ENCODE measurements at regions not wholly inside any gene's neighbourhood (a gene's known extent, or its start where the extent isn't known, plus 50 kb on each side); places are given as distances from the start of the nearest gene placed in this dataset.

DNA sequence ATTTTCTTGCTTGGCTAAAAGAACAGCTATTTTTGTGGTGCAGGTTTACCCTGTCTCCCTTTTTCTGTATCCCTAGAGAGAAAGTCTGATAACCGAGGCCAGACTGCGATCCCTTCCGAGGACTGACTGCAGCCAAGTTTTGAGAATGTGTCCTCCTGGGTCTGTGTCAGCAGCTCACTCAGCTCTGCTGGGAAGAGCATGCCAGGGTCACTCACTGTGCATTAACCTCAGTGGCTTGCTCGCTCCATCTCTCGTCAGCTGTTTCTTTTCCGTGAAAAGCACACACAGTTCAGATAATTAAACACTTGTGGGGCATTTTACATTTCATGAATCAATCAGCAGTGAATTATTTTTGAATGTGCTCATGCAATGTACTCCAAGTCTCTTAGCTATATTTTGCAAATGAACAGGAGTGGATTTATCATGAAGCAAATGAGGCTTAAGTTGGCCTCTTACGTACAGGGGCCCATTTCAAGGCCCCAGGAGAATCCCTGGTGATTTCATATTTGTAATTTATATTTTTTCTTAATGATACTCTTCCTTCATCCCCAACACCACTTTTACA lies 252.1 kb downstream of the SMARCA2 start:
- no peak for TF ChIP-seq ZNF274 (IDR thresholded peaks at IDR 0.05; ENCODE audit: low read length)
- TF ChIP-seq ZNF274 (tag by site-specific recombination; IDR thresholded peaks at IDR 0.05; ENCODE audit: borderline replicate concordance) = no peak
- TF ChIP-seq ZNF561 (tag by site-specific recombination; IDR thresholded peaks at IDR 0.05; ENCODE audit: borderline replicate concordance) = no peak
- TF ChIP-seq, protein P1, sequence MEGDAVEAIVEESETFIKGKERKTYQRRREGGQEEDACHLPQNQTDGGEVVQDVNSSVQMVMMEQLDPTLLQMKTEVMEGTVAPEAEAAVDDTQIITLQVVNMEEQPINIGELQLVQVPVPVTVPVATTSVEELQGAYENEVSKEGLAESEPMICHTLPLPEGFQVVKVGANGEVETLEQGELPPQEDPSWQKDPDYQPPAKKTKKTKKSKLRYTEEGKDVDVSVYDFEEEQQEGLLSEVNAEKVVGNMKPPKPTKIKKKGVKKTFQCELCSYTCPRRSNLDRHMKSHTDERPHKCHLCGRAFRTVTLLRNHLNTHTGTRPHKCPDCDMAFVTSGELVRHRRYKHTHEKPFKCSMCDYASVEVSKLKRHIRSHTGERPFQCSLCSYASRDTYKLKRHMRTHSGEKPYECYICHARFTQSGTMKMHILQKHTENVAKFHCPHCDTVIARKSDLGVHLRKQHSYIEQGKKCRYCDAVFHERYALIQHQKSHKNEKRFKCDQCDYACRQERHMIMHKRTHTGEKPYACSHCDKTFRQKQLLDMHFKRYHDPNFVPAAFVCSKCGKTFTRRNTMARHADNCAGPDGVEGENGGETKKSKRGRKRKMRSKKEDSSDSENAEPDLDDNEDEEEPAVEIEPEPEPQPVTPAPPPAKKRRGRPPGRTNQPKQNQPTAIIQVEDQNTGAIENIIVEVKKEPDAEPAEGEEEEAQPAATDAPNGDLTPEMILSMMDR (tag by site-specific recombination; IDR thresholded peaks at IDR 0.05) = no peak
- no peak for TF ChIP-seq HOXD13 (CRISPR knock-in tag; IDR thresholded peaks at IDR 0.05; ENCODE audit: borderline replicate concordance)
- no peak for TF ChIP-seq ZBTB20 (tag by site-specific recombination; IDR thresholded peaks at IDR 0.05)
